PC-9 (cell line): ENCODE measurements at regions not wholly inside any gene's neighbourhood (a gene's known extent, or its start where the extent isn't known, plus 50 kb on each side); places are given as distances from the start of the nearest gene placed in this dataset.
A peak's percentile ranks its signal among the peaks of the same experiment; 100 is the strongest.

Experiments
- BruUV-seq: library from RNA; stranded (reverse); fragments of 400-500 nt; replicated peaks from 2 replicates; lab custom pipeline; 2021; lab: Mats Ljungman, UMichigan
- CTCF ChIA-PET: fragments of 300-600 bp; sonication (Branson Sonifier 250); formaldehyde crosslinking; loops from one replicate; lab custom pipeline; 2022; ENCODE audit warnings: antibody characterized with exemption; lab: Charles Lee
- POLR2A ChIA-PET: fragments of 300-600 bp; sonication (Branson Sonifier 250); formaldehyde crosslinking; loops from one replicate; lab custom pipeline; 2022; ENCODE audit warnings: antibody characterized with exemption; ENCODE audit not compliant: unreplicated experiment; lab: Charles Lee
- DNase-seq, 2 experiments: peaks; one replicate each; pipeline versions ENCODE4 v3.0.0 to v3.0.0-alpha.2; 2015 to 2022; ENCODE audit warnings: mixed read lengths in 1 of 2
- H2AFZ ChIP-seq: fragments of 200-600 bp; sonication (generic); 2 replicates; pipeline ENCODE4 v1.8.1; 2017; ENCODE audit warnings: antibody characterized with exemption
- H3F3A ChIP-seq: fragments of 200-600 bp; sonication (generic); 2 replicates; pipeline ENCODE4 v1.8.1; 2017; ENCODE audit warnings: antibody characterized with exemption, mild to moderate bottlenecking, low read depth; ENCODE audit not compliant: insufficient read depth
- H3K27ac ChIP-seq: fragments of 200-600 bp; sonication (generic); 2 replicates; pipeline ENCODE4 v1.6.1; 2016; ENCODE audit warnings: mixed run types
- H3K27me3 ChIP-seq: fragments of 200-600 bp; sonication (generic); 2 replicates; pipeline ENCODE4 v1.6.1; 2016; ENCODE audit warnings: low read depth, mixed run types; ENCODE audit not compliant: insufficient read depth
- H3K36me3 ChIP-seq: fragments of 200-600 bp; sonication (generic); 2 replicates; pipeline ENCODE4 v1.6.1; 2016; ENCODE audit warnings: low read depth, mixed run types
- H3K4me1 ChIP-seq: fragments of 200-600 bp; sonication (generic); replicated peaks from 2 replicates; pipeline ENCODE4 v1.6.1; 2016; ENCODE audit warnings: mixed run types; ENCODE audit not compliant: insufficient read depth
- H3K4me2 ChIP-seq: fragments of 200-600 bp; sonication (generic); 2 replicates; pipeline ENCODE4 v1.6.1; 2017; ENCODE audit warnings: mixed run types
- H3K4me3 ChIP-seq: fragments of 200-600 bp; sonication (generic); 2 replicates; pipeline ENCODE4 v1.6.1; 2016; ENCODE audit warnings: mixed run types
- H3K79me2 ChIP-seq: fragments of 200-600 bp; sonication (generic); 2 replicates; pipeline ENCODE4 v1.6.1; 2017; ENCODE audit warnings: low read depth, mixed run types
- H3K9me2 ChIP-seq: fragments of 200-600 bp; sonication (generic); 2 replicates; pipeline ENCODE4 v1.8.1; 2017; ENCODE audit warnings: mild to moderate bottlenecking; ENCODE audit not compliant: insufficient read depth
- H3K9me3 ChIP-seq: fragments of 200-600 bp; sonication (generic); 2 replicates; pipeline ENCODE4 v1.8.1; 2016; ENCODE audit warnings: low read depth; ENCODE audit not compliant: insufficient read depth
- H4K20me1 ChIP-seq: fragments of 200-600 bp; sonication (generic); 2 replicates; pipeline ENCODE4 v1.8.1; 2017; ENCODE audit not compliant: insufficient read depth
- CTCF ChIP-seq: fragments of 200-600 bp; sonication (generic); conservative IDR thresholded peaks from 2 replicates; pipeline ENCODE4 v1.6.1; 2017; ENCODE audit warnings: mixed run types, antibody characterized with exemption, mild to moderate bottlenecking, moderate library complexity
- EZH2 ChIP-seq: fragments of 200-600 bp; sonication (generic); IDR thresholded peaks from 2 replicates; pipeline ENCODE4 v1.8.0; 2017; ENCODE audit warnings: antibody characterized with exemption, low read depth
- intact Hi-C: fragments of 100-400 bp; cut with micrococcal nuclease; formaldehyde crosslinking; loops from one replicate; pipeline ENCODE4 v1.10.0; 2022; ENCODE audit not compliant: unreplicated experiment

- H4K20me1 ChIP-seq: no peaks in the 10 kb centered on the region
- no peaks in the 10 kb centered on the region for H3K9me3 ChIP-seq
- ChIA-PET POLR2A (no interaction called here), CTCF (no interaction called here)
- H3K79me2 ChIP-seq: no peaks in the 10 kb centered on the region
- no TSS peak for BruUV-seq
- DNase-seq: no peak
- no peaks in the 10 kb centered on the region for H3K9me2 ChIP-seq
- intact Hi-C loops: no loop called here
- no peaks in the 10 kb centered on the region for H3K27me3 ChIP-seq
- no peak overlapping the region for H3K27ac ChIP-seq
- no peak overlapping the region for H3K4me3 ChIP-seq
- H2AFZ ChIP-seq: no peak overlapping the region
- TF ChIP-seq EZH2: no peak
- TF ChIP-seq CTCF: no peak
- H3K4me1 ChIP-seq: no peaks in the 10 kb centered on the region
- H3F3A ChIP-seq: no peaks in the 10 kb centered on the region
- H3K4me2 ChIP-seq: no peak overlapping the region
- no peaks in the 10 kb centered on the region for H3K36me3 ChIP-seq
These were observed 140.0 kb upstream of the NABP1 start for GRCh38 chr2:191537921-191538320.

GRCh38 chr2:191538334-191538903 is 139.5 kb upstream of the NABP1 start:
- Histone ChIP-seq H3K27ac (no peak overlapping the region), H3K9me2 (no peaks in the 10 kb centered on the region), H2AFZ (no peak overlapping the region), H3K4me3 (no peak overlapping the region), H3K9me3 (no peaks in the 10 kb centered on the region), H3K36me3 (no peaks in the 10 kb centered on the region), H3K27me3 (no peaks in the 10 kb centered on the region), H3K4me1 (no peaks in the 10 kb centered on the region), H3K4me2 (no peak overlapping the region), H3K79me2 (no peaks in the 10 kb centered on the region), H4K20me1 (no peaks in the 10 kb centered on the region), H3F3A (no peaks in the 10 kb centered on the region)
- CTCF ChIA-PET: interaction anchor here (0.7 kb wide), 2 partner anchors 17 to 116 kb away, joined by 3 read pairs; no protein-coding TSS in a partner anchor
- no peak for DNase-seq
- POLR2A ChIA-PET: no interaction called here
- intact Hi-C loops: no loop called here
- TF ChIP-seq CTCF (no peak), EZH2 (no peak)
- no TSS peak for BruUV-seq

GRCh38 chr2:191539068-191539467 is 138.9 kb upstream of the NABP1 start:
- H3K4me2 ChIP-seq: no peak overlapping the region
- intact Hi-C loops: no loop called here
- H3K4me1 ChIP-seq: no peaks in the 10 kb centered on the region
- H3K4me3 ChIP-seq: no peak overlapping the region
- no peaks in the 10 kb centered on the region for H4K20me1 ChIP-seq
- POLR2A ChIA-PET: interaction anchor here (0.6 kb wide), 1 partner anchor 139 kb away, joined by 7 read pairs; no protein-coding TSS in a partner anchor
- no peak overlapping the region for H3K27ac ChIP-seq
- TF ChIP-seq EZH2 (no peak), CTCF (peak; percentile 69)
- CTCF ChIA-PET: interaction anchor here (0.7 kb wide), 2 partner anchors 18 to 115 kb away, joined by 3 read pairs; no protein-coding TSS in a partner anchor
- no peaks in the 10 kb centered on the region for H3K9me2 ChIP-seq
- no peaks in the 10 kb centered on the region for H3K79me2 ChIP-seq
- H2AFZ ChIP-seq: no peak overlapping the region
- H3K36me3 ChIP-seq: no peaks in the 10 kb centered on the region
- H3F3A ChIP-seq: no peaks in the 10 kb centered on the region
- peak in 1 of 2 experiments; percentile 2 for DNase-seq
- no peaks in the 10 kb centered on the region for H3K27me3 ChIP-seq
- BruUV-seq: no TSS peak
- H3K9me3 ChIP-seq: no peaks in the 10 kb centered on the region
